OCI-LY7 (cell line): ENCODE measurements at regions not wholly inside any gene's neighbourhood (a gene's known extent, or its start where the extent isn't known, plus 50 kb on each side); places are given as distances from the start of the nearest gene placed in this dataset.

Experiments used
- EZH2phosphoT487 ChIP-seq: fragments of 200-600 bp; sonication (generic); IDR thresholded peaks from 2 replicates; pipeline ENCODE4 v1.6.1; 2018; ENCODE audit warnings: low read depth, borderline replicate concordance, mild to moderate bottlenecking, mixed run types, antibody characterized with exemption, low read length, moderate library complexity, mixed read lengths
- TF ChIP-seq, protein P1 (sequence below): fragments of 200-600 bp; sonication (generic); conservative IDR thresholded peaks from 2 replicates; pipeline ENCODE4 v1.5.1; 2014; ENCODE audit warnings: mild to moderate bottlenecking, antibody characterized with exemption, low read length, moderate library complexity, mixed read lengths

DNA sequence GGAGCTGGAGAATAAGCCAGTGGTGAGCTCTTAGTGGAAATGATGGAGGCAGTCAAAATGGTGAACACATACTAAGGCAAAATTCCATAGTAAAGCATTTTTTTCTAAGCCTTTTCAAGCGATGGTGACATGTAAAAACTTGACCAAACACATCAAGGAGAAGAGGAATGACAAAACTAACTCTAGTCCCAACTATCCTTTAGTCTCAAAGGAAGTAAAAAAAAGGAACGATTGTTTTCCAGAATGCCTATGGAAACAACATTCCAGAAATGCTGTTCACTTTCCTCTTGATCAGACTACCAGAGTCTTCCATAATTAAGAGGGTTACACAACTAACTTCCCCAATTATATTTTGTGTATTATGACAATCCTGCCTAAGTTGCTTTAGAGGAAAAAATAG is 715.6 kb downstream of the EPHA4 start:
- TF ChIP-seq, protein P1, sequence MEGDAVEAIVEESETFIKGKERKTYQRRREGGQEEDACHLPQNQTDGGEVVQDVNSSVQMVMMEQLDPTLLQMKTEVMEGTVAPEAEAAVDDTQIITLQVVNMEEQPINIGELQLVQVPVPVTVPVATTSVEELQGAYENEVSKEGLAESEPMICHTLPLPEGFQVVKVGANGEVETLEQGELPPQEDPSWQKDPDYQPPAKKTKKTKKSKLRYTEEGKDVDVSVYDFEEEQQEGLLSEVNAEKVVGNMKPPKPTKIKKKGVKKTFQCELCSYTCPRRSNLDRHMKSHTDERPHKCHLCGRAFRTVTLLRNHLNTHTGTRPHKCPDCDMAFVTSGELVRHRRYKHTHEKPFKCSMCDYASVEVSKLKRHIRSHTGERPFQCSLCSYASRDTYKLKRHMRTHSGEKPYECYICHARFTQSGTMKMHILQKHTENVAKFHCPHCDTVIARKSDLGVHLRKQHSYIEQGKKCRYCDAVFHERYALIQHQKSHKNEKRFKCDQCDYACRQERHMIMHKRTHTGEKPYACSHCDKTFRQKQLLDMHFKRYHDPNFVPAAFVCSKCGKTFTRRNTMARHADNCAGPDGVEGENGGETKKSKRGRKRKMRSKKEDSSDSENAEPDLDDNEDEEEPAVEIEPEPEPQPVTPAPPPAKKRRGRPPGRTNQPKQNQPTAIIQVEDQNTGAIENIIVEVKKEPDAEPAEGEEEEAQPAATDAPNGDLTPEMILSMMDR, result no peak
- TF ChIP-seq EZH2phosphoT487, result no peak
